PC-9 (cell line): ENCODE measurements at regions not wholly inside any gene's neighbourhood (a gene's known extent, or its start where the extent isn't known, plus 50 kb on each side); places are given as distances from the start of the nearest gene placed in this dataset.

ENCODE experiments used
- EZH2 ChIP-seq: fragments of 200-600 bp; sonication (generic); IDR thresholded peaks from 2 replicates; pipeline ENCODE4 v1.8.0; 2017; ENCODE audit warnings: antibody characterized with exemption, low read depth
- TF ChIP-seq, protein P1 (sequence below): fragments of 200-600 bp; sonication (generic); conservative IDR thresholded peaks from 2 replicates; pipeline ENCODE4 v1.6.1; 2017; ENCODE audit warnings: mixed run types, antibody characterized with exemption, mild to moderate bottlenecking, moderate library complexity

DNA sequence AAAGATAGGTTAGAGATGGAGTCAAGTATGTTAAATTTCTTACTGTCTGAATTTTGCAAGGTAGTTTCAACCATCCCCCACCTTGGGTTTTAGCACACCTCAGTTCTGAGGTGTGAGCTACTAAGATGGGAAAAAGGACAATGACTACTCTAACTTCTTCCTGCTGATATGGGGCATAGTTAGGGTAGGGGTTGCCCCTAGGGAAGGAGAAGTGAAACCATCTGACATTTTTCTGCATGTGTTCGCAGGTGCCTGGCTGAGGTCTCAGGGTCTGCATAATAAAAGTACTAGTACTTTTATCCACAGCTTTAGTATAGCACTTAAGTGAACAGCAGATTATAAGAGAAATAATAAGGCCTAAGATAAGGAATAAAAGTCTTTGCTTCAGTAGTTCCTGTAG lies 129.5 kb upstream of the CYSLTR1 start:
- TF ChIP-seq, protein P1, sequence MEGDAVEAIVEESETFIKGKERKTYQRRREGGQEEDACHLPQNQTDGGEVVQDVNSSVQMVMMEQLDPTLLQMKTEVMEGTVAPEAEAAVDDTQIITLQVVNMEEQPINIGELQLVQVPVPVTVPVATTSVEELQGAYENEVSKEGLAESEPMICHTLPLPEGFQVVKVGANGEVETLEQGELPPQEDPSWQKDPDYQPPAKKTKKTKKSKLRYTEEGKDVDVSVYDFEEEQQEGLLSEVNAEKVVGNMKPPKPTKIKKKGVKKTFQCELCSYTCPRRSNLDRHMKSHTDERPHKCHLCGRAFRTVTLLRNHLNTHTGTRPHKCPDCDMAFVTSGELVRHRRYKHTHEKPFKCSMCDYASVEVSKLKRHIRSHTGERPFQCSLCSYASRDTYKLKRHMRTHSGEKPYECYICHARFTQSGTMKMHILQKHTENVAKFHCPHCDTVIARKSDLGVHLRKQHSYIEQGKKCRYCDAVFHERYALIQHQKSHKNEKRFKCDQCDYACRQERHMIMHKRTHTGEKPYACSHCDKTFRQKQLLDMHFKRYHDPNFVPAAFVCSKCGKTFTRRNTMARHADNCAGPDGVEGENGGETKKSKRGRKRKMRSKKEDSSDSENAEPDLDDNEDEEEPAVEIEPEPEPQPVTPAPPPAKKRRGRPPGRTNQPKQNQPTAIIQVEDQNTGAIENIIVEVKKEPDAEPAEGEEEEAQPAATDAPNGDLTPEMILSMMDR = no peak
- no peak for TF ChIP-seq EZH2
